Neural cell (in vitro differentiated cells): ENCODE measurements at regions not wholly inside any gene's neighbourhood (a gene's known extent, or its start where the extent isn't known, plus 50 kb on each side); places are given as distances from the start of the nearest gene placed in this dataset.

Source experiments
- H2AFZ ChIP-seq: fragments of 200-600, 300-800 bp; sonication (generic), shearing (Covaris generic); 2 replicates; pipeline ENCODE4 v1.6.0; 2014; ENCODE audit warnings: low read depth, mild to moderate bottlenecking, antibody characterized with exemption, low read length, moderate library complexity
- H3F3A ChIP-seq: fragments of 200-600 bp; shearing (Covaris generic); 2 replicates; pipeline ENCODE4 v1.6.1; 2016; ENCODE audit warnings: mild to moderate bottlenecking, moderate library complexity, mixed read lengths, antibody characterized with exemption, low read length; ENCODE audit not compliant: insufficient read depth, poor library complexity, severe bottlenecking
- H3K27ac ChIP-seq: fragments of 200-600, 300-800 bp; sonication (generic), shearing (Covaris generic); 2 replicates; pipeline ENCODE4 v1.5.1; 2014; ENCODE audit warnings: mild to moderate bottlenecking, low read length, moderate library complexity
- H3K27me3 ChIP-seq: fragments of 300-800, 200-600 bp; sonication (generic), shearing (Covaris generic); 2 replicates; pipeline ENCODE4 v1.6.0; 2014; ENCODE audit warnings: mild to moderate bottlenecking, low read depth, low read length, moderate library complexity; ENCODE audit not compliant: insufficient read depth
- H3K36me3 ChIP-seq: fragments of 300-800, 200-600 bp; sonication (generic), shearing (Covaris generic); 2 replicates; pipeline ENCODE4 v1.5.1; 2014; ENCODE audit warnings: mild to moderate bottlenecking, antibody characterized with exemption, low read length, moderate library complexity; ENCODE audit not compliant: insufficient read depth
- H3K4me2 ChIP-seq: fragments of 300-800, 200-600 bp; sonication (generic), shearing (Covaris generic); 2 replicates; pipeline ENCODE4 v1.6.0; 2014; ENCODE audit warnings: mild to moderate bottlenecking, low read length
- H3K4me3 ChIP-seq: fragments of 300-800, 200-600 bp; sonication (generic), shearing (Covaris generic); 2 replicates; pipeline ENCODE4 v1.5.1; 2014; ENCODE audit warnings: mild to moderate bottlenecking, low read length, moderate library complexity
- H3K79me2 ChIP-seq: fragments of 200-600 bp; shearing (Covaris generic); replicated peaks from 2 replicates; pipeline ENCODE4 v1.6.0; 2014; ENCODE audit warnings: mild to moderate bottlenecking, low read length, moderate library complexity; ENCODE audit not compliant: insufficient read depth
- H3K9ac ChIP-seq: fragments of 300-800, 200-600 bp; sonication (generic), shearing (Covaris generic); 2 replicates; pipeline ENCODE4 v1.6.1; 2016; ENCODE audit warnings: mild to moderate bottlenecking, low read length, mixed read lengths
- H3K9me2 ChIP-seq: fragments of 200-600 bp; shearing (Covaris generic); 2 replicates; pipeline ENCODE4 v1.6.1; 2016; ENCODE audit warnings: mild to moderate bottlenecking, low read length, mixed read lengths; ENCODE audit not compliant: insufficient read depth
- H3K9me3 ChIP-seq: fragments of 200-600, 300-800 bp; sonication (generic), shearing (Covaris generic); 2 replicates; pipeline ENCODE4 v1.6.1; 2016; ENCODE audit warnings: mild to moderate bottlenecking, mixed run types, low read length, moderate library complexity, mixed read lengths
- H4K20me1 ChIP-seq: fragments of 200-600 bp; shearing (Covaris generic); 2 replicates; pipeline ENCODE4 v1.6.1; 2016; ENCODE audit warnings: mild to moderate bottlenecking, mixed run types; ENCODE audit not compliant: insufficient read depth
- EP300 ChIP-seq: fragments of 450-650 bp; conservative IDR thresholded peaks from 2 replicates; pipeline ENCODE4 v1.6.1; 2014; ENCODE audit warnings: antibody characterized with exemption, mild to moderate bottlenecking, moderate library complexity; ENCODE audit not compliant: poor library complexity, severe bottlenecking
- EZH2 ChIP-seq: fragments of 200-600, 300-800 bp; shearing (Covaris generic), sonication (generic); IDR thresholded peaks from 2 replicates; pipeline ENCODE4 v1.6.1; 2014; ENCODE audit warnings: antibody characterized with exemption, low read length, borderline replicate concordance, mild to moderate bottlenecking; ENCODE audit not compliant: insufficient read depth, poor library complexity, severe bottlenecking
- MXI1 ChIP-seq: fragments of 450-650 bp; conservative IDR thresholded peaks from 2 replicates; pipeline ENCODE4 v1.6.1; 2014; ENCODE audit warnings: antibody characterized with exemption, mild to moderate bottlenecking; ENCODE audit not compliant: poor library complexity, severe bottlenecking
- POLR2AphosphoS5 ChIP-seq: IDR thresholded peaks from 2 replicates; pipeline ENCODE4 v1.6.1; 2012
- RAD21 ChIP-seq: fragments of 450-650 bp; conservative IDR thresholded peaks from 2 replicates; pipeline ENCODE4 v1.6.1; 2014; ENCODE audit warnings: antibody characterized with exemption, mild to moderate bottlenecking, moderate library complexity
- REST ChIP-seq: IDR thresholded peaks from 2 replicates; pipeline ENCODE4 v1.6.1; 2012; ENCODE audit warnings: borderline replicate concordance
- SMC3 ChIP-seq: fragments of 450-650 bp; conservative IDR thresholded peaks from 2 replicates; pipeline ENCODE4 v1.6.1; 2014; ENCODE audit warnings: antibody characterized with exemption, mild to moderate bottlenecking, moderate library complexity; ENCODE audit not compliant: poor library complexity
- TAF1 ChIP-seq: IDR thresholded peaks from 2 replicates; pipeline ENCODE4 v1.6.1; 2012; ENCODE audit warnings: low read depth
- TF ChIP-seq, protein P1 (sequence below): fragments of 450-650 bp; IDR thresholded peaks from 2 replicates; pipeline ENCODE4 v1.5.1; 2014; ENCODE audit warnings: antibody characterized with exemption, mild to moderate bottlenecking, moderate library complexity; ENCODE audit not compliant: poor library complexity, severe bottlenecking

DNA sequence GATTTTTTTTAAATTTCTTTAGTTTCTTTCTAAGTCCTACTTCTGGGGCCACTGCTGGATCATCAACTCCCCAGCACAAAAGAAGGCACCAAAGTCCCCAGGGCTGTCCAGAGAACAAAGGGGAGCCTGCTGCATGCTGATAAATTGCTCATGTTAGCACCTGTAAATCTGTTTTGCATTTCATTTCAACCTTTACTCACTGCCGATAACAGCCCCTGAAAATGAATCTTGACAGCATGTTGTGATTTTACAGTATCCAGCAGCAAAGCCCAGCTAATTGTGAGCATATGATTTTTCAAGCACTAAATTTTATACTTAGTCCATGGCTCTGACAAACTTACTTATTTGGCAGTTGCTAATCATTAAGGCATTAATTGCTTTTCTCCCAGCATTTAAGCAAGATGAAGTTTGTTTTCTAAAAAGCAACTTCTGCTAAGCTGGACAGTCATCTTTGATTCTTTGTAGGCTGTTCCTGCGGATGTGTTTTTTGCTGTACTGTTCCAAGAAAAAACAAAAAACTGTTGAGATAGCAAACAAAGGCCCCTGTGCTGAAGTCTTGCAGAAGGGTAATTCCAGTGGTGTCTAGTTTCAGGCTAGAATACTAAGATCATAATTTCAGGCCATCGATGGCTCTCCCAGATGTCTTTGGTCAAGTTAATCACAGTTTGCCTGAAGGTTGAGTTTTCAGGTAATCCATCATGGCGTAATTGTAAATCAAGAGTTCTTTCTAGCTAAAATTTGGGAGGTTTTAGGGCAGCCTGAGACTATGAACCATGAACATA, 73.1 kb upstream of the GAS1 start:
- no peaks in the 10 kb centered on the region for H3K36me3 ChIP-seq
- no peaks in the 10 kb centered on the region for H3K27me3 ChIP-seq
- H3F3A ChIP-seq = no peaks in the 10 kb centered on the region
- no peaks in the 10 kb centered on the region for H3K9me3 ChIP-seq
- no peak overlapping the region for H3K4me2 ChIP-seq
- no peak overlapping the region for H2AFZ ChIP-seq
- TF ChIP-seq EP300 (no peak), RAD21 (no peak), REST (no peak), TAF1 (no peak), MXI1 (no peak), EZH2 (no peak), SMC3 (no peak), POLR2AphosphoS5 (no peak)
- TF ChIP-seq, protein P1, sequence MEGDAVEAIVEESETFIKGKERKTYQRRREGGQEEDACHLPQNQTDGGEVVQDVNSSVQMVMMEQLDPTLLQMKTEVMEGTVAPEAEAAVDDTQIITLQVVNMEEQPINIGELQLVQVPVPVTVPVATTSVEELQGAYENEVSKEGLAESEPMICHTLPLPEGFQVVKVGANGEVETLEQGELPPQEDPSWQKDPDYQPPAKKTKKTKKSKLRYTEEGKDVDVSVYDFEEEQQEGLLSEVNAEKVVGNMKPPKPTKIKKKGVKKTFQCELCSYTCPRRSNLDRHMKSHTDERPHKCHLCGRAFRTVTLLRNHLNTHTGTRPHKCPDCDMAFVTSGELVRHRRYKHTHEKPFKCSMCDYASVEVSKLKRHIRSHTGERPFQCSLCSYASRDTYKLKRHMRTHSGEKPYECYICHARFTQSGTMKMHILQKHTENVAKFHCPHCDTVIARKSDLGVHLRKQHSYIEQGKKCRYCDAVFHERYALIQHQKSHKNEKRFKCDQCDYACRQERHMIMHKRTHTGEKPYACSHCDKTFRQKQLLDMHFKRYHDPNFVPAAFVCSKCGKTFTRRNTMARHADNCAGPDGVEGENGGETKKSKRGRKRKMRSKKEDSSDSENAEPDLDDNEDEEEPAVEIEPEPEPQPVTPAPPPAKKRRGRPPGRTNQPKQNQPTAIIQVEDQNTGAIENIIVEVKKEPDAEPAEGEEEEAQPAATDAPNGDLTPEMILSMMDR = no peak
- H3K27ac ChIP-seq = no peak overlapping the region
- H3K9ac ChIP-seq = no peak overlapping the region
- no peak overlapping the region for H3K4me3 ChIP-seq
- no peaks in the 10 kb centered on the region for H3K9me2 ChIP-seq
- no peaks in the 10 kb centered on the region for H4K20me1 ChIP-seq
- no peaks in the 10 kb centered on the region for H3K79me2 ChIP-seq

DNA sequence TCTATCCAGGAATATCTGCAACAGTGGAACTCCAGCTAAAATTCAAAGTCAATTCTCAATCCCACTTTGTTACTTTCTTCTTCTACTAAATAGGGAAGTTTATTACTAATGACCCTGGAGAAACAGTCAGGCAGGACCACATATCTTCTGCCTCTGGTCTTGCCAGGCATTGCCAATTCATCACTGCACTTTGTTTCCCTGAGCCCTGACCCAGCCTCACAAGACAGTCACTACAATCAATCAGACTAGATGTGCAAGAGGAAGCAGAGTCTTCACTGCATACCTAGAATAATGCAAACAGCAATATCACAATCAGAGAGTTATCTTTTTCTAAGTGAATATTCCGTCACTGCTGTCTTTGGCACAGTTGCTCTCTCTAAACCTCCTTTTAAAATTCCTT, 74.9 kb upstream of the GAS1 start:
- H3K9me2 ChIP-seq = no peaks in the 10 kb centered on the region
- H3K27ac ChIP-seq = no peak overlapping the region
- H3K36me3 ChIP-seq = no peaks in the 10 kb centered on the region
- no peaks in the 10 kb centered on the region for H4K20me1 ChIP-seq
- H3F3A ChIP-seq = no peaks in the 10 kb centered on the region
- H3K9ac ChIP-seq = no peak overlapping the region
- no peak overlapping the region for H3K4me3 ChIP-seq
- no peaks in the 10 kb centered on the region for H3K27me3 ChIP-seq
- TF ChIP-seq TAF1 (no peak), SMC3 (no peak), RAD21 (no peak), MXI1 (no peak), POLR2AphosphoS5 (no peak), EZH2 (no peak), EP300 (no peak), REST (no peak)
- TF ChIP-seq, protein P1 = no peak
- H3K9me3 ChIP-seq = no peaks in the 10 kb centered on the region
- no peaks in the 10 kb centered on the region for H3K79me2 ChIP-seq
- H3K4me2 ChIP-seq = no peak overlapping the region
- no peak overlapping the region for H2AFZ ChIP-seq
